ENCODE measurements at regions not wholly inside any gene's neighbourhood (a gene's known extent, or its start where the extent isn't known, plus 50 kb on each side); places are given as distances from the start of the nearest gene placed in this dataset.

DNA sequence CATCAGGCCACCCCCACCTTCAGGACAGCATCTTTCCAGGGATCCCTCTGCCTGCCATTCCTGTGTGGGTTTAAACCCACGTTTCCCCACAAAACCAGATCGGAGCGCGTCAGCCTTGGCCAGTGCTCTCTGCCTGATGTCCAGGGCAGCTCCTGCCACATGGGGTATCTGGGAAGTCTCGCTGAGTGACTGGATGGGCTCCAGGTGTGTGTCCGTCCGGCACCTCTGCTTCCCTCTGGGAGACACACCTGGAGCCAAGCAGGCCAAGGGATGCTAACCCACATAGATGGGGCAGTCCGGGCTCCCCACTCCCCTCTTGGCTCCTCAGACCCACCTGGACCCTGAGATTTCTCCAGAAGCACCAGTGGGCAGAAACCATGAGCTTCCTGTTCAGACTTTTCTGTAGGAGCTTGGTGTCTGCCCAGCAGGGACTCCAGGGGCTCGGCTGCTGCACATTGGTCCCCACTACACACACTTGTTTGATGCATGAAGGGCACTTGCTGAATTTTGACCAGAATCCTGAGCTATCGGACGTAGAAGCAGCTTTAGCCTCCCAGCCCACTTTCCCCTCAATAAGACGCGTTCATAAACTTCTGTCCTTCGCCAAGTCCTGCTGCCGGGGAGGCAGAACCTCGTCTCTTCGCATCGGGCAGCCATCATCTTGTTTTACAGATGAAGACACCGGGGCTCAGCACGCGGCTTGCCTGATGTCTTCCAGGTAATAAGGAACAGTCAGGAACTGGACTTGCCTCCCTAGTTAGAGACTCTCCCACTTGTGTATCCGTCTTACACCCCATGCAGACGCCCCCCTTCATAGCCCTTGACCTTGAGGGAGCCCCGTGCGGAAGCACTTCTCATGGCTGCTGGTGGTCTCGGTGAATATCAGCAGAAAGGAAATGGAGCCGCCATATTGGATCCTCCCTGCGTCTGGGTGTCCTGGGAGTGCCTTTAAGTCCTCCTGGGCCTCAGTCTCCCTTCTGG lies 91.6 kb upstream of the ZNF469 start:
- TF ChIP-seq, protein P1, sequence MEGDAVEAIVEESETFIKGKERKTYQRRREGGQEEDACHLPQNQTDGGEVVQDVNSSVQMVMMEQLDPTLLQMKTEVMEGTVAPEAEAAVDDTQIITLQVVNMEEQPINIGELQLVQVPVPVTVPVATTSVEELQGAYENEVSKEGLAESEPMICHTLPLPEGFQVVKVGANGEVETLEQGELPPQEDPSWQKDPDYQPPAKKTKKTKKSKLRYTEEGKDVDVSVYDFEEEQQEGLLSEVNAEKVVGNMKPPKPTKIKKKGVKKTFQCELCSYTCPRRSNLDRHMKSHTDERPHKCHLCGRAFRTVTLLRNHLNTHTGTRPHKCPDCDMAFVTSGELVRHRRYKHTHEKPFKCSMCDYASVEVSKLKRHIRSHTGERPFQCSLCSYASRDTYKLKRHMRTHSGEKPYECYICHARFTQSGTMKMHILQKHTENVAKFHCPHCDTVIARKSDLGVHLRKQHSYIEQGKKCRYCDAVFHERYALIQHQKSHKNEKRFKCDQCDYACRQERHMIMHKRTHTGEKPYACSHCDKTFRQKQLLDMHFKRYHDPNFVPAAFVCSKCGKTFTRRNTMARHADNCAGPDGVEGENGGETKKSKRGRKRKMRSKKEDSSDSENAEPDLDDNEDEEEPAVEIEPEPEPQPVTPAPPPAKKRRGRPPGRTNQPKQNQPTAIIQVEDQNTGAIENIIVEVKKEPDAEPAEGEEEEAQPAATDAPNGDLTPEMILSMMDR (conservative IDR thresholded peaks at IDR 0.05; ENCODE audit: low read depth in 2 of 2): no peak
- TF ChIP-seq EZH2 (IDR thresholded peaks at IDR 0.05; ENCODE audit: low read depth, unreplicated experiment): no peak
- TF ChIP-seq POLR2AphosphoS5 (IDR thresholded peaks at IDR 0.05; ENCODE audit: low read depth): no peak
